ENCODE measurements at regions not wholly inside any gene's neighbourhood (a gene's known extent, or its start where the extent isn't known, plus 50 kb on each side); places are given as distances from the start of the nearest gene placed in this dataset.

DNA sequence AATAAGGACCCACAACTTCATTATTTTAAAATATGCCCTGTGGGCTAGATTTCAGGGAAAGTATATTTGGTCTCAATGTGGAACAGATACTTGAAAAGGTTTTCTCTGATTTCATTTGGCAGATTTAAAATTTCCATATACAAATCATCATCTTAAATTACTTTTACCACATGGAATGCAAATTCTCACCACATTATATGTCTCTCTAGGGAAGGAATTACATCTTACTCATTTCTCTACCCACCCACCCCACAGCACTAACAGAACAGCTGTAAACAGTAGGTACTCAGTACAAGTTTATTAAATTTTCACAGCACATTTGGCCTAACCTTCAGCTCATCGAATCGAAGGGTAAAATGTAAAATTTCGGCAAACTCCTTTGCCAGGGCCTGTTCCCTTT, 104.0 kb downstream of the CYRIA start:
- no peak for DNase-seq (ENCODE audit: low spot score)

DNA sequence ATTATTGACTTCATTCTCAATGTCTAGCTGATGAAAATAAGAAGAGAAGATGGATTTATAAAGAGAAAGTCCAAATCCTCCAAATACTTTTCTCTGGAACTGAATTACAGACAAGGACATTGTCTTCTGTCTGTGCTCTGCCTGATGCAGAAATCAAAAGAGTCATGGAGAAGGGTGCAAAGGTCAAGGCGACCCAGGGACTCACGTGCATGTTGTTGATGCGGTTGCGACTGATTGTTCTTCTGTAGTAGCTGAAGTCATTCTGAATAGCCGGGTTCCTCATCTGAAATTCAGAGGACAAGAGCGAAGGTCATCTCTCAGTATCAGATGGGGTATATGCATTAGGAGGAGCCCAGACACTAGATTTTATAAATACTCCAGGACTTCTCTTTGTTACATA, 104.4 kb downstream of the CYRIA start:
- no peak for DNase-seq (ENCODE audit: low spot score)

DNA sequence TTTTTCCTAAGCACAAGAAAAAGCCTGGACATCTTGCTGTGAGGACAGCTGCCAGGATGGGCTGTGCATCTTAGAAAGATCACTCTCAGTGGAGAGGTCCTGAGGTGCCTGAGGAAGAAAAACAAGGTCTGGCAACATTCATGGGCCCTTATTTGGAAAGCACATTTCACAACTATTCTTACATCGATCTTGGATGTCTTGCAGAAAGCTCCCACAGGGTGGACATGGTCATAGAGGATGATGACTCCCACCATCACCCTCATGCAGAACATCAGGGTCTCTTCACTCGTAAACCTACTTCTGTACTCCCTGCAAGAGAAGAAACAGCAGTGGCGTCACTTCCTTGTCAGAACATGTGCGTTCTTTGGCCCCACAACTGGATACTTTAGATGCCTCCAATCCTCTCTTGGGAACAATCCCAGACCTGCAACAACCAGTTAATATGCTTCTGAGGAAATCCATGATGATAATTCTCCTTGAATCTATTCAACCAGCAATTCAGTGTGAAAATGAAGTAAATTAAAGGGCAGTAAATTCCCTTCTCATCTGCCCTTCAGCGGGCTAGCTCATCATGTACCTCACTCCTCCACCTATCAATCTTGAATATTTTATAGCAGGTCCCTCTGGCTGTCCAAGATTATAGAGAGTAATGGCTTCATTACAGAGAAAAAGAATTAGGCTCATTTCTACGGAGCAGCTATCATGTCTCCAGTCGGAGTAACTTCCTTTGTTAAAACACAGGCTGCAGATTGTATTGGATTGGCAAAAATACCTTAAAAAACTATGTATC, 106.2 kb downstream of the CYRIA start:
- no peak for DNase-seq (ENCODE audit: low spot score)

DNA sequence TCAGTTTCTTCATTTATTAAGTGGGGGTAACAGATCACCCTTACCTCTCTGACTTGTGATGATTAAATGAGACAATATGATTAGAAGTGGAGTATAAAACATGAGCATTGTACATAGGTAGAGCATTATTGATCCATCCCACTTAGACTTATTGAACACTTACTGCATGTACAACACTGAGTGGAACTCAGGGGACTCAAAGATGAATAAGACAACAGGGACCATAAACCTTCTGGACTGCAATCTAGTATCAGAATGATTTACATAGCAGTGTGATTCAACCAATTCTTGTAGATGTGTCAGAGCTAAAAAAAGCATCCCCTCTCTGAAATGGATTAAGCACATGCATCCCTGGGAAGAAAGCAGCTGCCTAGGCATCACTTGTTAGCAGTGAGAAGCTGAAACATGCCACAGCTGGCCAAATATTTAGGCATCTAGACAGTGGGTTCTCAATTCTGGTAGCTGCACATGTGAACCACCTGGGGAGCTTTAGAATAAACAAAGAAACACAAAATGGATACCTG, 111.5 kb downstream of the CYRIA start:
- no peak for DNase-seq (ENCODE audit: low spot score)

DNA sequence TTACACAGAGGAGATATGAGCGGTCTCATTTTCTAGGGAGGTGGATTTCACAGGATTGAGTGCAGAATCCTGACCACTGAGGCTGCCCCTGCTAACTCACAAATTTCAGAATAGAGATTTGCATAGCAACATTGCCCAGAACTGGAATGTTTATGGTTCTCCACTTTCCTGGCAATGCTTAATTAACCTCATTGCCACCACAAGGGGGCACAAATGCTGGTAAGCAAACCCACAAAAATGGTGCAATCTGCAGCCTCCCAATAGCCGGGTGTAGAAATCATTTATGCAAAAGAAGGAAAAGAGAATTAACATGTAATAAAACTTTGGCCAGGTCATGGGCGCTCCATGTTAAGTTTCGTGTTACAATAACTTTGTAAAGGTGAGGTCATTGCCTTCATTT, 112.4 kb downstream of the CYRIA start:
- peak; percentile 29 for DNase-seq (ENCODE audit: low spot score)

DNA sequence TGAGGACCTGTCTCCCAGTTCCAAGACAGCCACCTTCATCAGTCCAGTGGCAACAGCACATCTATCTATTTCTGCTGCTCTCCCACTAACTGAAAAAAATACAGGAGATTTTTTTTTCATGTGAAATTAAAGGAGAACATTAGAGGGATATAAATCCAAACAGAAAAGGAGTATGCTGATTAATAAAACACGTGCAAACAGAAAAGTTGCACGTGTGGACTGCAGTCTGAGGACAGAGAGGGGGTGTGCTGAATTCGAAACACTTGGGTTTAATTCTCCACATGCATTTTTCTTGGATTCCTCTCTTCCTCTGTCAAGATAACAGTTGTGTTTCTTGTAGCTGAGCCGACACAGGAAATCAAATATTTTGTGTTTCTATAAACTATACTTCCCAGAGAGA, 113.4 kb downstream of the CYRIA start:
- no peak for DNase-seq (ENCODE audit: low spot score)

DNA sequence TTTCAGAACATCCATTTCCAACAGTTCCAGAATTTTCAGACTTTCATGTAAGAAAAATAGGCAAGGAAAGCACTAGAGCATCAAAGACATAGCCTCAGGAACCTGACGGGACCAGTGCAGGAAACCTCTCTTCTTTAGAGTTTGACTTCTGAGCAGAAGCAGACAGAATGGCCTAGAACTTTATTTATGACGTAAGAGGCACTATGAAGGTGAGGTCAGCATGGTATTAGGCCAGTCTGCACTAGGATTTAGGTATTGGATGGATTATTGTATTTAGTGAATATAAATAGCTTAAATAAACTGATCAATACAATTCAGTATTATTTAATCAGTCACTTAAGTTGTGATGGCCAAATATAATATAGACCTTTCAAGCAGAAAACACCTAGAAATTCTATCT, 117.6 kb downstream of the CYRIA start:
- DNase-seq (ENCODE audit: low spot score): no peak

DNA sequence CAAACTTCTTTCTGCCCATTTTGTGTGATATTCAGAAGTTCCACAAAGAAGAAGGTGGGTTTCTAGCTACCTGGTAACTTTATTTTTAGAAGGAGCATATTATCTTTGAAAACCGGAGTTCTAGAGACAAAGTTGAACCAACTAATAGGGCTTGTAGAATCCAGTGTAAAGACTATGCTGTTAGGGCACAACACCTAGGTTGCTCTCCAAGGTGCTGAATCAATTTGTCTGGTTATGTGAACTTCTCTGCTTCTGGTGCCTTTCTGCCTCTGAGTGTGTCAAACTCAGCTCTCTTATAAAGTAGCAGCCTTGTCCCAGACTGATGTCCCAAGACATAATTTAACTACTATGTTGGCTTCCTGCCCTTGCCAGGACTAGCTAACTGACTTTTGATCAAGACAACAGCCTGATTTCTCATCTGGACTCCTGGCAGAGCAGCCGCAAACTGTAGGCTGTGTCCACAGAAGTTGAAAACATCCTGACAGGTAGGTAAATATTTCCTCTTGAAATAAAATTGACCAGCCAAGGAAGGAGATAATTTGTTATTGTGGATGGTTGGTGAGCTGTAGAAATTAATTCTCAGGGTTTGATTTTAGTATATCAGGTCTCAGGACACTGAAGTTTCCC, 119.4 kb downstream of the CYRIA start:
- peak; percentile 16 for DNase-seq (ENCODE audit: low spot score)

DNA sequence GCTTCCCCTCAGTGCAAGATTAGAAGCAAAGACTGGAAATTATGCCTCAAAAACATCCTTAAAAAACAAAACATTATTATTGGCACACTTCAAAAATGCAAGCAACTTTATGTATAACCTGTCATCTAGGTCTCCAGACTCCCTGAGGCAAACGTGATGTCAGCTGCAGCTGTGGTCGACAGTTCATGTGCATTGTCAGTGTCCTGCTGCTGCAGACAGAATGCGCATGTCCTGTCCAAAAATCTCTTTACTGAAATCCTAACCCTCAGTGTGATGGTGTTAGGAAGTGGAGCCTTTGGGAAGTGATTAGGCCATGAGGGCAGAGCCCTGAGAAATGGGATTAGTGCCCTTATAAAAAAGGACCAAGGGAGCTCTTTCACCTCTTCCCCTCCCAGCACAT, 126.9 kb downstream of the CYRIA start:
- DNase-seq (ENCODE audit: low spot score): no peak

DNA sequence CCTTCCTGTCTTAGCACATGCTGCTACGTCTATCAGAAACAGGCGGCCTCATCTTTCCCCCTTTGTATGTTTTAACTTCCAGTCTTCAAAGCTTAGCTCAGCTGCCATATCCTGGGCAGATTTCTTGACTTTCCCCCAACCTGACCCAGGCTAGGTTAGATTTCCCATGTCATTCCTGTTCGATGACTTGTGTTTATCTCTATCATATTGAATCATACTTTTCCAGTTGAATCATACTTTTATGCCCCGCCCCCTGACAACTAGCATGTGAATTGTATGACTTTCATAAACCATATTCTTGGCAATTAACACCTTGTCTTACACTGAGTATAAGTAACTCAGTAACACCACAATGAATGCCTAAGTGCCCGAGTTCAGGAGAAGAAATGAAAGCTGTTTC, 128.3 kb downstream of the CYRIA start:
- DNase-seq (ENCODE audit: low spot score): no peak

DNA sequence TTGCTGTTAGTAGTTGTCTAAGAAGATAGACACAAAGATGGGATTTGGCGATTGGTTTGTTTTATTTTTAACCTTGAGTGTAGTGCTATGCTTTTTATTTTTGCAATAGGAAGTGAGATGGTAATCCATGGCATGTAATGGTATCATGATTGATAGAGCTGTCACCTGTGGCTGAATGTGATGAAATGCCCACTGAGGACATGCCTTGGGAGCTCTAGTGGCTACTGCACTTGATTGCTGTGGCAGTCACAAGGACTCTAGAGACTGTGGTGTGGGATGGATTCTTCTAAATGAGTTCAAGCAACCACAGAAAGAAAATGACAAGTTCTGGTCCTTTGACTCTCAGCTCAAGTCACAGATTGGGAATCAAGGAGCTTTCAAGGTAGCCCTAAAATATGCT, 139.4 kb downstream of the CYRIA start:
- no peak for DNase-seq (ENCODE audit: low spot score)

DNA sequence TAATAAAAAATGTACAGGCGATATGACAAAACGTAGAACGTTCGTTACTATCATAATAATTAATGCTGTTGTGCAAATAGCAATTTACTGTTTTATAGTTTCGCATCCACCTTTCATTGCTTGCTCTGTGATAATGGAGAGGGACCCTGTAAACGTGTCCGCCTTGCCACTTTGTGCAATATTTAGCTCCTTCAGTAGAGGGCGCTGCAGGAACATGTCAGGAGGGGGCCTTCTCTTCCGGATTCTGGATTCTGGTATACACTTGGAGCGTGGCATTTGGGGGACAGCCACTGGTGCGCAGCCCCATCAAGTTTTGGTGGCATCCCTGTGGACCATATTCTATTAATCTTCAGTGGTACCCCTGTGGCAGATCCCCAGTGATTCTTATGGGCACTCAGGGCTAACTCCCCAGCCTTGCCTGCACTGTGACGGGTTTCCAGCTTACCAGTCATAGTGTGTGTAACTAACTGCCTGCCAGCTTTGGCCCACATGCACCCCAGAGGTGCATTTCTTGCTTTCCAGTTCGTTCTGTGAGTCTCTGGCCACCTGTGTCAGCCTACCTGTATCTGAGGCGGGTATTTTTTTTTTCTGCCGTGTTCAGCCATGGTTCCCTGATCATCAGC, 140.3 kb downstream of the CYRIA start:
- peak; percentile 32 for DNase-seq (ENCODE audit: low spot score)

DNA sequence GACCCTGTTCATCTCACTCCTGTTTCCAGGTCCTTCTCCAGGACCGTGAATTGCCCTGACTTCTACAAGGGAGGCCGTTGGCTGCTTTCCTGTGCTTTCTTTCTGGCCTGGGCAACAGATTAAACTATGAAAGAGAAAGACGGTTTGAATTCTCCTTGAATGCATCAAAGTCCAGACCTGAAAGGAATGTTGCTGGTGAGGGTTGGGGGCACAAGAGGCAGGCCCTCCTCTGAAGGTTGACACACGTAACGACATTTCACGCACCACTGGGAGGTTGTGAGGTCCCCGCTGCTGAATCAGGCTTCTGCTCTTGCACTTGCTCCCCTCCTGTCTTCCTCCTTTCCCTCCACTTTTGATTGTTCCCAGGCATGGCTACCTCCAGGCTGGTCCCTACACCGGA, 141.9 kb downstream of the CYRIA start:
- DNase-seq (ENCODE audit: low spot score): no peak

DNA sequence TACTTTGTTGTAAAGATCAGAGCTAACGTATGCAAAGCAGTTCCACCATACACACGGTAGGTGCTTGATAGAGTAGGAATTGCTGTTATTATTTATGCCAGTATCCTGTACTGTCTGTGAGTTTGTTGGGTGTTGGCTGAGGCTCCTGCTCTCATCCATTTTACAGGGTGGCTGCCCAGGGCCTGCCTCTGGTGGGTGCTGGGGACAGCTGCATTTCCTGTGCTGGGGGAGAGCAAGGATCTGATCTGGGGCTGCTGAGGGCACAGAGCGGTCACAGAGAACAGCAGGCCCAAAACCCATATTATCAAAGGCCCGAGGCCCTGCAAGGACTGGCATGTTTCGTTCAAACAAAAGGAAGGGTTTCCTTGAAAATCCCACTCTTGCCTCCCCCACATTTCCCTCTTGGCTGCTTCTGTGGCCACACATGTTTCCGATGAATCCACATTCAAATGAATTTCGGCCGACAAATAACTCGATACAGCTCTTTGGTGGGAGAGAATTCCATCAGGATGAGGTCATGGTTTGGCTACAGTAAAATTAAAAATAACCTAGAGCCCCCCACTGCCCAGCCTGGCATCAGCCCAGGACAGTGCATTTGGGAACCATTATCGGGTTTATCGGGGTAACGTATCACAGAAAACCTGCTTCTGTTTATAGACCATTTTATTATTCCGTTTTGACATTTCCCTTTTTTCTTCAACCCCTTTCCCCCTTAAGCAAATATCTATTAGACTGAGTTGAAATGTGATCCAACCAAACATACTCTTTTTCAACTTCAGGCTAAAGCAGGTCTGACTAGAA, 143.4 kb downstream of the CYRIA start:
- no peak for DNase-seq (ENCODE audit: low spot score)

DNA sequence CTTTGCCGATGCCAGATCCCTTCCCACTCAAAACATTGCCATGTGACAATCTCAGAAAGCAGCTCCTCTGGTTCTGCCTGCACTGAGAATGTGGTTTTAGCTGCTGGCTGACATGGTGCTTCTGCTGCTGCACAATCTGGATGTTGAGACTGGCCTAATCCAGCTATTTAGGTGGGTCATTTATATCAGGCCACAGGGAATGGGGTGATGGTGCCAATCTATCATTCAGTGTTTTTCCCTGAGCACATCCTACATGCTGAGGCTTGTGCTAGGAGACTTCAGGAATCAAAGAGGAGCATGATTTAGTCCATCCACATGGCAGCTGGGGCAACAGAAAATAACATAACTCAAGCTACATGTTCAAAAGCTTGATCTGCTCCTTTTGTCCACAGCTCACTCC, 144.7 kb downstream of the CYRIA start:
- DNase-seq (ENCODE audit: low spot score): no peak

DNA sequence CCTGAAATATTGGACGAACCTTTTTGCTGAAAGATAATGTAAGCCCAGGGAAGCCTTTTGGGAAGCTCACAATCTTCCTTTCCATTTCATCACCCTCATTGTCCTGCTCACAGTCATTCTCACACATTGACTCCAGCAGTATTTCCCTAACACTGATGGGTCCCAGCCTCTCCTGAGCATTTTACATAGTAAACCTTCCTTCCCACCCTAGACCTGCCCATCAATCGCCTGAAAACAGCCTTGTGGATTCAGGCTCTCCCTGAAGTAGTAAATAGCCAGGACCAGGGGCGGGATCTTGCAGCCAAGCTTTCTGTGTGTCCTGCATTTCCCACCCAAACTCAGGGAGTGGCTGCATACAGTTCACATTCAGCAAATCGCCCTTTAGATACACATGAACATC, 149.9 kb downstream of the CYRIA start:
- no peak for DNase-seq (ENCODE audit: low spot score)

DNA sequence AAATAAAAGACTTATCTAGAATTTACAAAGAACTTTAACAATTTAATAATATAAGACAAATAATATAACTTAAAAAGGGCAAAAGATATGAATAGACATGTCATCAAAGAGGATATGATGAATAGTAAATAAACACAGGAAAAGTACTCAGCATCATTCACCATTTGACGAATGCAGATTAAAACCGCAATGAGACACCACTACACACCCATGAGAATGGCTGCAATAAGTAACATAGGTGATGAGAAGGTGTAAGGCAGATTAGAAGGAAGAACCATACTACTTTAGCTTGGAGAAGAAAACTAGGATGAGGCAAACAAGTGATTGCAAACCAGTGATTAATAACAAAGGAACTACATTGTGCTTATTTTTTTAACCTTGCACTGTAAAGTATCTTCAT, 152.0 kb downstream of the CYRIA start:
- DNase-seq (ENCODE audit: low spot score): no peak

DNA sequence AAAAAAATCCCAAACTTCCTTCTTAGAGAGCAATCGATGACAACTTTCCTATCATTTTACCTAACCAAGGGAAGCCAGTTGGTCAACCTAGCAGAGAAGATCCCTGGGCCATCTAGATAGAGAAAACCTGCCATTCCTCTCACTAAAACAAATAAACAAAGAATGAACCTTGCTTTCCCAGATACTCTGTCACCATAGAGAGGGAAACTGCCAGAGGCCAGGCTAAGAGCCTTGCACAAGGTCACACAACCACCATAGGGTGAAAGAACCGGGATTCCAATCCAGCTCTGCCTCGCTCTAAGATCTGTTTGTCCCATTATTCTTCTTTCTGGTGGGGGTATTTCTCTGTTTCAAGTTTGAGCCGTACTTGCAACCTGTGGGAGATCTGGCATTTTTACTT, 154.6 kb downstream of the CYRIA start:
- DNase-seq (ENCODE audit: low spot score): no peak

DNA sequence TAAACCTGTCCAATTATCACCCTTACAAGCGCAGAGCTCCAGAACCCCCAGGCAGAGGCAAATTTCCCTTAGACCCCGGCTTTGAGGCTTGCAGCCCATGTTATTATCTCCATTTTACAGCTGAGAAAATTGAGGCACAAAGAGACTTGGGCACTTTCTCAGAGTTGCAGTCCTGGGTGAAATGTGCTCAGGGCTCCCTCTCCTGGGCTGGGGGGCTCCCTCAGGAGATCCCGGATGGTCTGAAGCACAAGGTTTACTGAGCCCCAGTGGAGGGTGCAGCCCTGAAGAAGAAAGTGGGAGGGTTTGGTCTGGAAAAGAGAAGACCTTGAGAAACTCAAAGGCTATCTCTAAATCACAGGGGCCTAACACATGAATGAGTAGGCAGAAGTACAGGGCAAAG, 156.6 kb downstream of the CYRIA start:
- no peak for DNase-seq (ENCODE audit: low spot score)

DNA sequence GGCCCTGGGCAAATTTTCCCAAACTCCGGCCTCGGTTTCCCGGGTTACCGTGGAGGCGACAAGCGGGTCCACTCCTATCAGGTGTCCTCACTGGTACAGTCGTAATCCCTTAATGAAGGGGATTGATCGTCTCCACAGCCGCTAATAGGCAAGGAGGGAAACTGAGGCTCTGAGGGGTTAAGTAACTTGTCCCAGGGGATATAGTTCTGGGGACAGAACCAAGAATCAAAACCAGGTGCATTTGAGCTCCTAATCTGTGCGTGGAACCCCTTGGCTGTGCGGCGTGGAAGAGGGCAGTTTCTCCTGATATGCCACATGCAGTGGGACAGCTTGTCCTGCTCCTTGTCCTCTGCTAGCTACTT, 157.2 kb downstream of the CYRIA start:
- DNase-seq (ENCODE audit: low spot score): no peak

DNA sequence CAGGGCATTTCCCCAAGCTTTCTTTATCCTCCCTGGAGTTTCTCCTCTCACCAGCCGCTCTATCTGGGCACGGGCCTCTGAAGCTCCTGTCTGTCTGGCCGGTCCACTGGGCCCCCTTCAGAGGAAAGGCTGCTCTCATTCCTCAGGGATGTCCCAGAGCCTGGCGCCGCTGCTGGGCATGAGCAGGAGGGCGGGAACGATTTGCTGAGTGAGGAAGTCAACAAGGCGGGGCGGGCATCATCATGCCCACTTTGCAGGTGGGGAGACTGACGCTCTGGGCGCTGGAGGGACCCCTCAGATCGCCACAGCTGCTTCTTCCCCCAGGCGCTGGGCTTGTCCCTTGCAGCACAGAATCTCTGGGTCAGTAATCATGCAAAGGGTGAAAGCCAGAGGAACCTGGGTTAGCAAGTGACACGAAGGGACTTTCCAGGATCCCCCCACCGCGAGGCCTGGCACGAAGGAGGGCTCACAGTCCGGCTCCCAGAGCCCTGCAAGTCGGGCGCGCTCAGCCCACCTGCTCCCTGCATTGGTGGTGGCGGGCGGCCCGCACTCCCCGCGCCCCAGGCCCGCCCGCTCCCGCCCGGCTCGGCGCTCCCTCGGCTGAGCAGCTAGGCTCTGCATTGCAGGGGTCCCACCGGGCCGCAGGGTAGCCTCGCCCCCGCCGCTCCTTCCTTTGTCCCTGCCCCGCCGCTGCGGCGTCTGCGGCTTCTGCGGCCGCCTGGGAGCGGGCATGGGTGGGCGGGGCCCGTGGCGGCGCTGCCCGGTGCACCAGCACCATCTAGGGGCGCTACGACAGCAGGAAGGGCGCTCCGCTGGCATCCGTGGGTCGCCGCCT, 157.8 kb downstream of the CYRIA start:
- DNase-seq (ENCODE audit: low spot score): peak; percentile 2

DNA sequence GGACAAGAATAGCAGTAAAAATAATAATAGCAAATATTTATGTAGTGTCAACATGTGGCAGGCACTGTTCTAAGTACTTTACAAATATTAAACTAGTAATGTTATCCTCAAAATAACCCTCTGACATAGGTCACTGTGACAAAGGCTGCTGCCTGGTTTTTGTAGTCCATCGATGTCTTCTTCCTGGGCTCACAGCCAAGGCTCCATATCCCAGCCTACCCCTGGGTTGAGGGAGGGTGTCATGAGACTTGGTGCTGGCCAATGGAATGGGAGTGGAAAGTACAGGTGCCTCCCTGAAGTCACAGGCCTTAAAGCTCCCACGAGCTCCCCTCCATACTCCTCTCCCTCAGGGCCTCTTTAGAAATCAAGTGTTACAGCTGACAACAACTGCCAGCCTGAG, 159.3 kb downstream of the CYRIA start:
- no peak for DNase-seq (ENCODE audit: low spot score)
